Esophagus squamous epithelium (tissue), 5 donors: ENCODE measurements at regions not wholly inside any gene's neighbourhood (a gene's known extent, or its start where the extent isn't known, plus 50 kb on each side); places are given as distances from the start of the nearest gene placed in this dataset.

Source experiments
- DNase-seq: peaks from one replicate; lab custom pipeline; 2025; lab: John Stamatoyannopoulos, UW
- H3K27ac ChIP-seq, 4 donors: fragments of 200-600 bp; sonication (generic); one replicate each; pipeline ENCODE4 v1.5.1; 2016 to 2019; ENCODE audit warnings: mild to moderate bottlenecking in 1 of 4
- H3K27me3 ChIP-seq, 4 donors: fragments of 200-600 bp; sonication (generic); 1 replicate in 3 of 4; 2 replicates in 1 of 4; pipeline versions ENCODE4 v1.5.1 to v1.6.0; 2017 to 2021; ENCODE audit warnings: antibody characterized with exemption in 1 of 4
- H3K36me3 ChIP-seq, 3 donors: fragments of 200-600 bp; sonication (generic); one replicate each; pipeline ENCODE4 v1.5.1; 2016 to 2019
- H3K4me1 ChIP-seq, 3 donors: fragments of 200-600 bp; sonication (generic); one replicate each; pipeline ENCODE4 v1.5.1; 2017 to 2019
- H3K4me3 ChIP-seq, 4 donors: fragments of 200-600 bp; sonication (generic); 1 replicate in 3 of 4; 2 replicates in 1 of 4; pipeline ENCODE4 v1.5.1; 2016 to 2019; ENCODE audit warnings: mild to moderate bottlenecking in 2 of 4, moderate library complexity in 1 of 4
- H3K9me3 ChIP-seq, 3 donors: fragments of 200-600 bp; sonication (generic); one replicate each; pipeline ENCODE4 v1.5.1; 2016 to 2019
- CTCF ChIP-seq, 6 experiments: fragments of 450-650 bp in 4 of 6; fragments of 200-600 bp in 2 of 6; sonication (generic) in 2 of 6; IDR thresholded peaks; one replicate each; pipeline ENCODE4 v1.5.1; 2016 to 2019; ENCODE audit warnings: antibody characterized with exemption in 6 of 6, mild to moderate bottlenecking in 4 of 6, moderate library complexity in 4 of 6
- POLR2A ChIP-seq, 4 donors: fragments of 450-650 bp; IDR thresholded peaks; one replicate each; pipeline ENCODE4 v1.6.1; 2017; ENCODE audit warnings: antibody characterized with exemption in 4 of 4, mild to moderate bottlenecking in 4 of 4, moderate library complexity in 3 of 4
- WGBS, 2 donors: methylation state at CpG; one replicate each; pipeline ENCODE4 v1.1.5; 2018; 5-methylcytosine and 5-hydroxymethylcytosine counted together
- intact Hi-C: fragments of 100-400 bp; cut with DNase I; formaldehyde crosslinking; loops from one replicate; pipeline ENCODE4 v1.15.0; 2022
- donor health status: DM: yes; HTN: yes; CAD: no.

GRCh38 chr20:39554341-39554740, 592.2 kb downstream of the DHX35 start:
- 83% methylated on average over 3 of the region's 3 CpGs for WGBS, 2 donors
- Histone ChIP-seq H3K27me3 (no peaks in the 10 kb centered on the region), H3K27ac (no peak overlapping the region), H3K4me1 (no peaks in the 10 kb centered on the region), H3K9me3 (no peaks in the 10 kb centered on the region), H3K36me3 (no peaks in the 10 kb centered on the region), H3K4me3 (no peak overlapping the region)
- DNase-seq = no peak
- intact Hi-C loops = no loop called here
- no peak for TF ChIP-seq POLR2A (IDR thresholded peaks at IDR 0.05)
- no peak for TF ChIP-seq CTCF (IDR thresholded peaks at IDR 0.05)

DNA sequence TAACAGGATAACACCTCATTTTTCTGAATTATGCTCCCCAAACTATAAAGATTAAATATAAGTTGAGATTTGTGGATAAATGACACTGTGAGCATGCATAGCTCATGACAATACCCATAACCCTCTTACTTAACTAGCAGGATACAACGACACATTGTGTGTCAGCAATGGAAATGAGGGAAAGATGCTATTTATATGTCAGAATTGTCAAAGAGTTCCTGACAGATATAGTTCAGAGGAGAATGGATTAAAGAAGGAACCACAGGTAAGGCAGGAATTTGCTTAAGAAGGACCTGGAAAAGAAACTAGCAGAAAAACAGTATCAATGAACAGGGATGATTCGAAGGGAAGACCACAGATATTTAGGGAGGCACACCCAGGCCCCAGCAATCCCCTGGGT, 591.0 kb downstream of the DHX35 start:
- DNase-seq = no peak
- no peaks in the 10 kb centered on the region for H3K36me3 ChIP-seq
- H3K4me3 ChIP-seq = no peak overlapping the region
- no peaks in the 10 kb centered on the region for H3K27me3 ChIP-seq
- intact Hi-C loops = no loop called here
- no peaks in the 10 kb centered on the region for H3K9me3 ChIP-seq
- no peak for TF ChIP-seq CTCF (IDR thresholded peaks at IDR 0.05)
- no peak for TF ChIP-seq POLR2A (IDR thresholded peaks at IDR 0.05)
- 73 to 78% methylated on average over 2 of the region's 2 CpGs for WGBS, 2 donors
- H3K4me1 ChIP-seq = no peaks in the 10 kb centered on the region
- H3K27ac ChIP-seq = no peak overlapping the region

DNA sequence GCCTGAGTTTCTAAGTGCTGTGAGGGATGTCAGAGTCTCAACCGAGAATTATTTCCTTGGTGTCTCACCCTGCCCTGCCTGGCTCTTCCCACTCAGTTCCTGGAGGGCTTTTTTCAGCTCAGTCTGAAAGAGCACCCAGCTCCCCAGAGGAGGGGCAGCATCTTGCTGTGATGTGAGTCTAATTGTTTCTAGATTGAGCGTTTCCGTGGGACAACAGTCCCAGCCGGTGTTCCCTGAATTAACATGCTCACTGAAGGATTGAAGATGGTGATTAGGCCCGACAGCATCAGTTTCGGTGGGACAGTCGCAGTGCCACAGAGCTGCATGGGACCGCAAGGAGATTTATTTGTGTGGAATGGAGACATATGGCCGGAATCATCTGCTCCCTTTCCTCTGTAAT, 587.6 kb downstream of the DHX35 start:
- Histone ChIP-seq H3K27ac (no peak overlapping the region), H3K4me3 (no peak overlapping the region), H3K4me1 (no peaks in the 10 kb centered on the region), H3K9me3 (no peaks in the 10 kb centered on the region), H3K36me3 (no peaks in the 10 kb centered on the region), H3K27me3 (peaks cover 0 to 7% (median 0%) of the 10 kb centered on the region in 4 donors)
- 81 to 88% methylated on average over 8 to 9 of the region's 9 CpGs for WGBS, 2 donors
- intact Hi-C loops = no loop called here
- no peak for TF ChIP-seq CTCF (IDR thresholded peaks at IDR 0.05)
- no peak for TF ChIP-seq POLR2A (IDR thresholded peaks at IDR 0.05)
- no peak for DNase-seq

GRCh38 chr20:39547546-39548408, 585.6 kb downstream of the DHX35 start:
- H3K27me3 ChIP-seq = peaks cover 0 to 7% (median 0%) of the 10 kb centered on the region in 4 donors
- DNase-seq = no peak
- 61 to 64% methylated on average over 5 to 6 of the region's 6 CpGs for WGBS, 2 donors

More at GRCh38 chr20:39547546-39548408, 585.6 kb downstream of the DHX35 start:
- Histone ChIP-seq H3K9me3 (no peaks in the 10 kb centered on the region), H3K27ac (no peak overlapping the region), H3K4me1 (no peaks in the 10 kb centered on the region), H3K4me3 (no peak overlapping the region), H3K36me3 (no peaks in the 10 kb centered on the region)
- intact Hi-C loops = no loop called here
- no peak for TF ChIP-seq CTCF (IDR thresholded peaks at IDR 0.05)
- no peak for TF ChIP-seq POLR2A (IDR thresholded peaks at IDR 0.05)
